Right ventricle myocardium superior (tissue), 1 donor: ENCODE measurements at regions not wholly inside any gene's neighbourhood (a gene's known extent, or its start where the extent isn't known, plus 50 kb on each side); places are given as distances from the start of the nearest gene placed in this dataset.
A peak's percentile ranks its signal among the peaks of the same experiment; 100 is the strongest.

Experiments
- ATAC-seq: fragments of 200-7000 bp; cut with Tn5 transposase; one replicate; pipeline ENCODE4 v1.9.1; 2020; ENCODE audit warnings: mild to moderate bottlenecking; ENCODE audit not compliant: poor library complexity
- DNase-seq: peaks from one replicate; pipeline ENCODE4 v3.0.0-alpha.2; 2020
- intact Hi-C: fragments of 100-400 bp; cut with DNase I; formaldehyde crosslinking; loops from one replicate; pipeline ENCODE4 v1.11.2; 2022
- donor health status: DM: no; HTN: yes; CAD: no; lungs with severe emphysema.

- ATAC-seq (no peak), DNase-seq (no peak)
- intact Hi-C loops: no loop called here
Observed at GRCh38 chr9:120303519-120303918, 276.4 kb downstream of the CDK5RAP2 start.

GRCh38 chr9:120299785-120300184, 280.2 kb downstream of the CDK5RAP2 start:
- no peak for DNase-seq
- intact Hi-C loops: no loop called here

GRCh38 chr9:120294003-120294402, 286.0 kb downstream of the CDK5RAP2 start:
- ATAC-seq (no peak), DNase-seq (no peak)
- intact Hi-C loops: no loop called here

More at GRCh38 chr9:120299785-120300184, 280.2 kb downstream of the CDK5RAP2 start:
- ATAC-seq: no peak

- ATAC-seq (no peak), DNase-seq (no peak)
- intact Hi-C loops: no loop called here
Observed at GRCh38 chr9:120292606-120293005, 287.4 kb downstream of the CDK5RAP2 start.

GRCh38 chr9:120291050-120291449, 288.9 kb downstream of the CDK5RAP2 start:
- intact Hi-C loops: no loop called here
- DNase-seq (no peak), ATAC-seq (no peak)

GRCh38 chr9:120289990-120290975, 289.7 kb downstream of the CDK5RAP2 start:
- intact Hi-C loops: no loop called here
- DNase-seq (no peak), ATAC-seq (no peak)

GRCh38 chr9:120289098-120289497, 290.9 kb downstream of the CDK5RAP2 start:
- DNase-seq: no peak
- ATAC-seq: no peak
- intact Hi-C loops: no loop called here

- no peak for ATAC-seq
- intact Hi-C loops: no loop called here
- DNase-seq: no peak
Observed at GRCh38 chr9:120286530-120286929, 293.4 kb downstream of the CDK5RAP2 start.

- intact Hi-C loops: no loop called here
- ATAC-seq (no peak), DNase-seq (no peak)
Observed at GRCh38 chr9:120284821-120285220, 295.1 kb downstream of the CDK5RAP2 start.

- intact Hi-C loops: no loop called here
- ATAC-seq: no peak
- DNase-seq: no peak
Observed at GRCh38 chr9:120281665-120282064, 298.3 kb downstream of the CDK5RAP2 start.

GRCh38 chr9:120267929-120268328, 312.0 kb downstream of the CDK5RAP2 start:
- DNase-seq: no peak
- no peak for ATAC-seq
- intact Hi-C loops: no loop called here

- intact Hi-C loops: no loop called here
- DNase-seq: peak; percentile 60
- ATAC-seq: peak; percentile 99
Observed at GRCh38 chr9:120265791-120266190, 314.2 kb downstream of the CDK5RAP2 start.

- no peak for DNase-seq
- intact Hi-C loops: no loop called here
- no peak for ATAC-seq
Observed at GRCh38 chr9:120264528-120264927, 315.4 kb downstream of the CDK5RAP2 start.

- DNase-seq: no peak
- intact Hi-C loops: no loop called here
- no peak for ATAC-seq
Observed at GRCh38 chr9:120263836-120264235, 316.1 kb downstream of the CDK5RAP2 start.

GRCh38 chr9:120261419-120261818, 318.5 kb downstream of the CDK5RAP2 start:
- ATAC-seq (no peak), DNase-seq (no peak)
- intact Hi-C loops: no loop called here

- DNase-seq: no peak
- intact Hi-C loops: no loop called here
- no peak for ATAC-seq
Observed at GRCh38 chr9:120259100-120259499, 320.9 kb downstream of the CDK5RAP2 start.

GRCh38 chr9:120258096-120258495, 321.9 kb downstream of the CDK5RAP2 start:
- DNase-seq (no peak), ATAC-seq (no peak)
- intact Hi-C loops: no loop called here

GRCh38 chr9:120257483-120257882, 322.5 kb downstream of the CDK5RAP2 start:
- DNase-seq (no peak), ATAC-seq (no peak)
- intact Hi-C loops: no loop called here

- ATAC-seq (no peak), DNase-seq (no peak)
- intact Hi-C loops: no loop called here
Observed at GRCh38 chr9:120256146-120256545, 323.8 kb downstream of the CDK5RAP2 start.

- intact Hi-C loops: no loop called here
- DNase-seq (no peak), ATAC-seq (no peak)
Observed at GRCh38 chr9:120252248-120252647, 327.7 kb downstream of the CDK5RAP2 start.
